Fibroblast of villous mesenchyme (primary cell): ENCODE measurements at regions not wholly inside any gene's neighbourhood (a gene's known extent, or its start where the extent isn't known, plus 50 kb on each side); places are given as distances from the start of the nearest gene placed in this dataset. TPM values are rescaled to one million over a fixed set of nuclear protein-coding genes. Genes with fewer than 3 reads are reported as not detected.

ENCODE experiments used
- small RNA-seq: library from RNA; depleted of rRNA; stranded (forward); fragments of <200 nt; gene quantifications from one replicate; pipeline ENCODE3, GENCODE V24; 2012

Small RNA genes lying in the stretch of these regions (small RNA-seq; reads per million reads assigned to genes)
- gene RNU6-243P = not detected
